A549 (cell line): ENCODE measurements at regions not wholly inside any gene's neighbourhood (a gene's known extent, or its start where the extent isn't known, plus 50 kb on each side); places are given as distances from the start of the nearest gene placed in this dataset.

Experiments used
- ATAC-seq, 2 experiments: fragments of 200-7000 bp in 1 of 2; fragments of >200 bp in 1 of 2; cut with Nextera tagmentation in 1 of 2; cut with Tn5 transposase in 1 of 2; 3 replicates each; pipeline versions ENCODE4 v1.8.0 to v1.9.1; 2018 to 2020; ENCODE audit warnings: mild to moderate bottlenecking in 1 of 2, moderate library complexity in 1 of 2
- CTCF ChIA-PET: fragments of 300-600 bp; sonication (Branson Sonifier 250); formaldehyde crosslinking; extraction: SDS; loops from one replicate; lab custom pipeline; 2021; ENCODE audit warnings: antibody characterized with exemption, inconsistent platforms; lab: Yijun Ruan, JAX
- POLR2A ChIA-PET: fragments of 350-600 bp; formaldehyde crosslinking; extraction: SDS; loops from one replicate; lab custom pipeline; 2021; ENCODE audit warnings: antibody characterized with exemption, inconsistent platforms; lab: Yijun Ruan, JAX
- DNase-seq, 2 experiments: peaks; one replicate each; pipeline versions ENCODE4 v3.0.0 to v3.0.0-alpha.2; 2011 to 2016; ENCODE audit warnings: low read depth in 1 of 2, low spot score in 1 of 2
- FAIRE-seq: peaks from 2 replicates; lab custom pipeline; 2011; peaks lifted over from hg19 to GRCh38; lab: Jason Lieb, UNC
- H3K27ac ChIP-seq, 2 experiments: fragments of >200 bp; sonication (Bioruptor Twin); formaldehyde crosslinking; 3 replicates each; pipeline ENCODE4 v1.5.1; 2016 to 2017
- H3K4me1 ChIP-seq: fragments of >200 bp; sonication (Bioruptor Twin); formaldehyde crosslinking; 3 replicates; pipeline ENCODE4 v1.6.1; 2016
- H3K4me2 ChIP-seq: fragments of >200 bp; sonication (Bioruptor Twin); formaldehyde crosslinking; 3 replicates; pipeline ENCODE4 v1.6.1; 2016
- H3K4me3 ChIP-seq: fragments of >200 bp; sonication (Bioruptor Twin); formaldehyde crosslinking; 3 replicates; pipeline ENCODE4 v1.5.1; 2016
- H3K9me3 ChIP-seq: fragments of >200 bp; sonication (Bioruptor Twin); formaldehyde crosslinking; 3 replicates; pipeline ENCODE4 v1.6.1; 2016
- BHLHE40 ChIP-seq: IDR thresholded peaks from 2 replicates; pipeline ENCODE4 v1.6.1; 2012; ENCODE audit warnings: low read depth, low read length, inconsistent platforms
- CBX2 ChIP-seq: fragments of 200-600 bp; sonication (generic); IDR thresholded peaks from 2 replicates; pipeline ENCODE4 v1.6.1; 2016; ENCODE audit warnings: low read depth, mild to moderate bottlenecking, borderline replicate concordance
- CBX8 ChIP-seq: fragments of 200-600 bp; sonication (generic); IDR thresholded peaks from 2 replicates; pipeline ENCODE4 v1.6.1; 2016
- ELK1 ChIP-seq: fragments of 150-350 bp; IDR thresholded peaks from 2 replicates; pipeline ENCODE4 v1.6.1; 2014; ENCODE audit warnings: low read depth, mild to moderate bottlenecking, low read length
- EP300 ChIP-seq, 2 experiments: fragments of >200 bp; sonication (Bioruptor Twin); formaldehyde crosslinking; IDR thresholded peaks; 2 replicates in 1 of 2; 3 replicates in 1 of 2; pipeline ENCODE4 v1.6.1; 2016 to 2017
- FOSB ChIP-seq: fragments of 250-450 bp; sonication (Bioruptor Pico); IDR thresholded peaks from 2 replicates; pipeline ENCODE4 v1.5.0; 2020; ENCODE audit warnings: mild to moderate bottlenecking, moderate library complexity
- GATA3 ChIP-seq: IDR thresholded peaks from 2 replicates; pipeline ENCODE4 v1.6.1; 2012; ENCODE audit warnings: borderline replicate concordance
- HES2 ChIP-seq: fragments of >200 bp; sonication (Bioruptor Twin); formaldehyde crosslinking; IDR thresholded peaks from 2 replicates; pipeline ENCODE4 v1.6.1; 2016
- HMGXB4 ChIP-seq: fragments of 250-450 bp; sonication (Bioruptor Pico); IDR thresholded peaks from 2 replicates; pipeline ENCODE4 v1.5.0; 2021; ENCODE audit warnings: mild to moderate bottlenecking, moderate library complexity, borderline replicate concordance
- HOXA7 ChIP-seq: fragments of 250-450 bp; sonication (Bioruptor Pico); IDR thresholded peaks from 2 replicates; pipeline ENCODE4 v1.5.0; 2020; ENCODE audit warnings: mild to moderate bottlenecking, moderate library complexity
- HOXB13 ChIP-seq: fragments of 250-450 bp; sonication (Bioruptor Pico); IDR thresholded peaks from 2 replicates; pipeline ENCODE4 v1.5.0; 2020; ENCODE audit warnings: low read depth, mild to moderate bottlenecking, moderate library complexity
- HOXB5 ChIP-seq: fragments of 250-450 bp; sonication (Bioruptor Pico); IDR thresholded peaks from 2 replicates; pipeline ENCODE4 v1.5.0; 2020; ENCODE audit warnings: mild to moderate bottlenecking, moderate library complexity
- KDM1A ChIP-seq: fragments of 200-600 bp; sonication (generic); IDR thresholded peaks from 2 replicates; pipeline ENCODE4 v1.6.1; 2016; ENCODE audit warnings: low read depth, mild to moderate bottlenecking
- KDM5A ChIP-seq: fragments of 200-600 bp; sonication (generic); IDR thresholded peaks from 2 replicates; pipeline ENCODE4 v1.6.1; 2016; ENCODE audit warnings: antibody characterized with exemption, mild to moderate bottlenecking
- MAFK ChIP-seq: fragments of 450-650 bp; IDR thresholded peaks from 2 replicates; pipeline ENCODE4 v1.6.1; 2014; ENCODE audit not compliant: partially characterized antibody
- MYC ChIP-seq: IDR thresholded peaks from 2 replicates; pipeline ENCODE4 v1.6.1; 2012; ENCODE audit warnings: mild to moderate bottlenecking, inconsistent platforms, low read length, improper control_type of control experiment, borderline replicate concordance
- NFE2L2 ChIP-seq: fragments of 150-350 bp; conservative IDR thresholded peaks from 2 replicates; pipeline ENCODE4 v1.6.1; 2014; ENCODE audit warnings: low read length
- NPAS2 ChIP-seq: fragments of 250-450 bp; sonication (Bioruptor Pico); IDR thresholded peaks from 2 replicates; pipeline ENCODE4 v1.8.0; 2022; ENCODE audit warnings: mild to moderate bottlenecking, moderate library complexity, borderline replicate concordance
- RAD21 ChIP-seq, 2 experiments: fragments of >200 bp in 1 of 2; sonication (Bioruptor Twin) in 1 of 2; formaldehyde crosslinking in 1 of 2; IDR thresholded peaks in 1 of 2; conservative IDR thresholded peaks in 1 of 2; 2 replicates in 1 of 2; 3 replicates in 1 of 2; pipeline ENCODE4 v1.6.1; 2012 to 2018; ENCODE audit warnings: inconsistent platforms in 1 of 2
- RCOR1 ChIP-seq: fragments of 150-350 bp; IDR thresholded peaks from 2 replicates; pipeline ENCODE4 v1.6.1; 2014; ENCODE audit warnings: antibody characterized with exemption, low read length, low read depth
- REST ChIP-seq: fragments of 200-600 bp; sonication (generic); IDR thresholded peaks from 2 replicates; pipeline ENCODE4 v1.6.1; 2016; ENCODE audit warnings: antibody characterized with exemption, mild to moderate bottlenecking, moderate library complexity
- SMC3 ChIP-seq: fragments of >200 bp; sonication (Bioruptor Twin); formaldehyde crosslinking; IDR thresholded peaks from 3 replicates; pipeline ENCODE4 v1.6.1; 2018; ENCODE audit warnings: inconsistent platforms
- ZC3H11A ChIP-seq: fragments of 450-650 bp; IDR thresholded peaks from 2 replicates; pipeline ENCODE4 v1.6.1; 2014; ENCODE audit warnings: antibody characterized with exemption, mild to moderate bottlenecking
- WGBS: methylation state at CpG from one replicate; pipeline ENCODE4 v1.1.6; 2017; ENCODE audit errors: missing lambda C conversion rate; 5-methylcytosine and 5-hydroxymethylcytosine counted together

- CTCF ChIA-PET, result interaction anchor here (1.4 kb wide), 1 partner anchor 45 kb away, joined by 3 read pairs; no protein-coding TSS in a partner anchor
- no peak for ATAC-seq
- no peak for DNase-seq
- Histone ChIP-seq H3K27ac (no peak overlapping the region), H3K4me2 (no peak overlapping the region), H3K4me3 (no peak overlapping the region), H3K4me1 (no peaks in the 10 kb centered on the region), H3K9me3 (no peaks in the 10 kb centered on the region)
- POLR2A ChIA-PET, result no interaction called here
- FAIRE-seq, result no peak
- 80% methylated on average over 8 of the region's 8 CpGs for WGBS
- TF ChIP-seq NFE2L2 (no peak), KDM5A (no peak), ELK1 (no peak), ZC3H11A (no peak), HMGXB4 (CRISPR knock-in tag) (no peak), HOXA7 (CRISPR knock-in tag) (no peak), HOXB5 (CRISPR knock-in tag) (no peak), CBX8 (no peak), KDM1A (no peak), GATA3 (no peak), MYC (no peak), HES2 (no peak), HOXB13 (no peak), RCOR1 (no peak), BHLHE40 (no peak), MAFK (no peak)
These were observed 114.7 kb upstream of the ERCC6L2 start for GRCh38 chr9:95760791-95761190.

GRCh38 chr9:95757439-95757838 is 118.1 kb upstream of the ERCC6L2 start:
- Histone ChIP-seq H3K4me3 (no peak overlapping the region), H3K27ac (no peak overlapping the region), H3K4me1 (no peaks in the 10 kb centered on the region), H3K9me3 (no peaks in the 10 kb centered on the region), H3K4me2 (no peak overlapping the region)
- CTCF ChIA-PET, result interaction anchor here (1.7 to 4.1 kb wide), 3 partner anchors 10 to 15 kb away, joined by 4 to 16 read pairs (median 5); no protein-coding TSS in a partner anchor
- no peak for ATAC-seq
- WGBS, result 90% methylated on average over 6 of the region's 6 CpGs
- TF ChIP-seq NPAS2 (CRISPR knock-in tag) (no peak), ZC3H11A (no peak), REST (no peak), EP300 (IDR thresholded peaks at IDR 0.05) (no peak), FOSB (CRISPR knock-in tag) (no peak), KDM1A (no peak), RCOR1 (no peak), HOXA7 (CRISPR knock-in tag) (no peak), SMC3 (no peak), CBX2 (no peak), CBX8 (no peak), RAD21 (conservative IDR thresholded peaks at IDR 0.05 in 1 of 2, IDR thresholded peaks at IDR 0.05 in 1 of 2) (no peak)
- no peak for DNase-seq
- POLR2A ChIA-PET, result no interaction called here
- FAIRE-seq, result no peak
